Neuronal stem cell (in vitro differentiated cells): ENCODE measurements at regions not wholly inside any gene's neighbourhood (a gene's known extent, or its start where the extent isn't known, plus 50 kb on each side); places are given as distances from the start of the nearest gene placed in this dataset.
"Not testable (repeated sequence)": the region's sequence is repeated elsewhere in the genome, so short reads cannot be mapped to it uniquely, and the experiment has no call there.

Source experiments
- DNase-seq: peaks from one replicate; pipeline ENCODE4 v3.0.0-alpha.2; 2013; ENCODE audit warnings: low spot score
- H2AFZ ChIP-seq: one replicate; pipeline ENCODE4 v1.6.1; 2013; ENCODE audit warnings: mild to moderate bottlenecking, low read length, inconsistent platforms
- H2AK5ac ChIP-seq: 2 replicates; pipeline ENCODE4 v1.6.1; 2013; ENCODE audit warnings: low read depth, mild to moderate bottlenecking, inconsistent platforms, low read length, moderate library complexity, mixed read lengths
- H2BK120ac ChIP-seq: 2 replicates; pipeline ENCODE4 v1.6.1; 2013; ENCODE audit warnings: low read depth, mild to moderate bottlenecking, inconsistent platforms, low read length, moderate library complexity, mixed read lengths
- H2BK12ac ChIP-seq: one replicate; pipeline ENCODE4 v1.6.1; 2013; ENCODE audit warnings: low read length, inconsistent platforms
- H2BK15ac ChIP-seq: 2 replicates; pipeline ENCODE4 v1.6.1; 2013; ENCODE audit warnings: mild to moderate bottlenecking, low read length, inconsistent platforms, mixed read lengths
- H2BK5ac ChIP-seq: one replicate; pipeline ENCODE4 v1.6.1; 2013; ENCODE audit warnings: inconsistent platforms, mild to moderate bottlenecking, low read length, moderate library complexity
- H3K14ac ChIP-seq: one replicate; pipeline ENCODE4 v1.6.1; 2013; ENCODE audit warnings: low read length, inconsistent platforms
- H3K18ac ChIP-seq: 2 replicates; pipeline ENCODE4 v1.6.1; 2013; ENCODE audit warnings: low read length, inconsistent platforms
- H3K23ac ChIP-seq: 2 replicates; pipeline ENCODE4 v1.6.1; 2013; ENCODE audit warnings: low read depth, mild to moderate bottlenecking, mixed read lengths, low read length, inconsistent platforms; ENCODE audit not compliant: poor library complexity
- H3K27ac ChIP-seq: replicated peaks from 3 replicates; pipeline ENCODE4 v1.5.1; 2013; ENCODE audit warnings: low read length, inconsistent platforms
- H3K27me3 ChIP-seq, 3 experiments: 2 replicates each; pipeline ENCODE4 v1.6.1; 2013; ENCODE audit warnings: low read length in 3 of 3, mild to moderate bottlenecking in 2 of 3, inconsistent platforms in 1 of 3, low read depth in 1 of 3, mixed read lengths in 1 of 3, moderate library complexity in 1 of 3; ENCODE audit not compliant: control insufficient read depth in 3 of 3, insufficient read depth in 3 of 3
- H3K36me3 ChIP-seq, 2 donors: replicated peaks in 1 of 2; 2 replicates each; pipeline ENCODE4 v1.6.1; 2013; ENCODE audit warnings: low read length in 2 of 2; ENCODE audit not compliant: control insufficient read depth in 2 of 2, insufficient read depth in 2 of 2
- H3K4ac ChIP-seq: 2 replicates; pipeline ENCODE4 v1.6.1; 2013; ENCODE audit warnings: inconsistent platforms, mild to moderate bottlenecking, low read length, moderate library complexity
- H3K4me1 ChIP-seq, 2 donors: 1 replicate in 1 of 2; 2 replicates in 1 of 2; pipeline ENCODE4 v1.6.1; 2013; ENCODE audit warnings: low read length in 2 of 2, low read depth in 1 of 2; ENCODE audit not compliant: control insufficient read depth in 2 of 2, insufficient read depth in 1 of 2
- H3K4me2 ChIP-seq: one replicate; pipeline ENCODE4 v1.6.1; 2013; ENCODE audit warnings: mild to moderate bottlenecking, low read length, inconsistent platforms; ENCODE audit not compliant: insufficient read depth, poor library complexity, severe bottlenecking
- H3K4me3 ChIP-seq, 2 donors: 2 replicates each; pipeline ENCODE4 v1.5.1; 2013; ENCODE audit warnings: low read length in 2 of 2, mild to moderate bottlenecking in 2 of 2, inconsistent platforms in 1 of 2, moderate library complexity in 1 of 2
- H3K79me1 ChIP-seq: one replicate; pipeline ENCODE4 v1.6.1; 2013; ENCODE audit warnings: low read depth, mild to moderate bottlenecking, inconsistent platforms, low read length, moderate library complexity
- H3K9ac ChIP-seq: one replicate; pipeline ENCODE4 v1.6.1; 2013; ENCODE audit warnings: mild to moderate bottlenecking, low read depth, low read length, inconsistent platforms; ENCODE audit not compliant: poor library complexity
- H3K9me3 ChIP-seq, 2 donors: replicated peaks in 1 of 2; 2 replicates each; pipeline versions ENCODE3 to v1.6.1; 2013; ENCODE audit warnings: low read length in 2 of 2, mild to moderate bottlenecking in 2 of 2, inconsistent platforms in 1 of 2, low read depth in 1 of 2, mixed read lengths in 1 of 2, moderate library complexity in 1 of 2; ENCODE audit not compliant: control insufficient read depth in 2 of 2, insufficient read depth in 1 of 2
- H4K8ac ChIP-seq: one replicate; pipeline ENCODE4 v1.6.1; 2013; ENCODE audit warnings: low read depth, mild to moderate bottlenecking, inconsistent platforms, low read length, moderate library complexity
- H4K91ac ChIP-seq: one replicate; pipeline ENCODE4 v1.6.1; 2013; ENCODE audit warnings: low read length, low read depth, mild to moderate bottlenecking, inconsistent platforms; ENCODE audit not compliant: poor library complexity
- WGBS, 2 donors: extraction: QIAGEN DNeasy Blood & Tissue Kit; methylation state at CpG; one replicate each; pipeline ENCODE4 v1.1.7; 2013; ENCODE audit warnings: missing lambda C conversion rate in 2 of 2, mixed read lengths in 1 of 2; ENCODE audit not compliant: insufficient read length in 2 of 2, insufficient replicate concordance in 1 of 2; ENCODE audit errors: extremely low coverage in 2 of 2; 5-methylcytosine and 5-hydroxymethylcytosine counted together

DNA sequence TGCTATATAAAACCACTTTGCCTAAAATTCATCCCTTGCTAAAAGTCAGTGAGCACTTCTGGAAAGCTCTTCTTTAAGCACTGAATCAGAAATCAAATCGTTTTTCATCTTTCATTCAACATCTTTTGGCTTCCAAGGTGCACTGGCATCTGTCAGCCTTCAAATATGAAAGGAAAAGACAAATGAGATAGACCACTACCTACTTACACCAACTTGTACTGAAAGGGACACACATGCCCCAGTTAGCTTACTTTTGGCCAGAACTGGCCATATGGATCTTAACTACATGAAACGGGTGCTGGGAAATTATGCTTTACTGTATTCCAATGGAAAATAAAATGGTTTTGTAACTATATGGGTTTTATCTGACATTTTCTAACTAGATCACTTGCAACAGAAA lies 332.0 kb upstream of the ARPP21 start:
- no peak overlapping the region for H3K4me3 ChIP-seq
- no peak for DNase-seq
- no peaks in the 10 kb centered on the region for H3K27me3 ChIP-seq

GRCh38 chr3:35316841-35317240 lies 322.5 kb upstream of the ARPP21 start:
- not testable (repeated sequence) for H4K91ac ChIP-seq, H2AFZ ChIP-seq, H4K8ac ChIP-seq, H2BK12ac ChIP-seq, DNase-seq, H3K79me1 ChIP-seq, H3K18ac ChIP-seq, H2AK5ac ChIP-seq, H3K27me3 ChIP-seq, H3K9ac ChIP-seq, H2BK120ac ChIP-seq, H3K9me3 ChIP-seq, H3K4me2 ChIP-seq, H3K36me3 ChIP-seq, H3K4ac ChIP-seq, H3K4me3 ChIP-seq, H3K14ac ChIP-seq, H3K27ac ChIP-seq, H2BK15ac ChIP-seq, H2BK5ac ChIP-seq, H3K4me1 ChIP-seq, H3K23ac ChIP-seq
- no CpG with 5 or more reads among the region's 2 CpGs for WGBS, 2 donors

More for the DNA sequence above, 332.0 kb upstream of the ARPP21 start:
- H2BK120ac ChIP-seq, result no peak overlapping the region
- no peak overlapping the region for H3K4ac ChIP-seq
- no peak overlapping the region for H3K14ac ChIP-seq
- no peak overlapping the region for H2BK5ac ChIP-seq
- H3K9ac ChIP-seq, result no peak overlapping the region
- no peaks in the 10 kb centered on the region for H3K9me3 ChIP-seq
- no peak overlapping the region for H2AFZ ChIP-seq
- H3K4me2 ChIP-seq, result no peak overlapping the region
- H4K8ac ChIP-seq, result no peak overlapping the region
- no peak overlapping the region for H2AK5ac ChIP-seq
- H3K27ac ChIP-seq, result no peak overlapping the region
- no peaks in the 10 kb centered on the region for H3K4me1 ChIP-seq
- no peaks in the 10 kb centered on the region for H3K79me1 ChIP-seq
- no peak overlapping the region for H2BK12ac ChIP-seq
- WGBS, 2 donors, result no CpG with 5 or more reads among the region's 2 CpGs
- H2BK15ac ChIP-seq, result no peak overlapping the region
- no peak overlapping the region for H3K18ac ChIP-seq
- no peaks in the 10 kb centered on the region for H3K36me3 ChIP-seq
- H4K91ac ChIP-seq, result no peak overlapping the region
- no peak overlapping the region for H3K23ac ChIP-seq

DNA sequence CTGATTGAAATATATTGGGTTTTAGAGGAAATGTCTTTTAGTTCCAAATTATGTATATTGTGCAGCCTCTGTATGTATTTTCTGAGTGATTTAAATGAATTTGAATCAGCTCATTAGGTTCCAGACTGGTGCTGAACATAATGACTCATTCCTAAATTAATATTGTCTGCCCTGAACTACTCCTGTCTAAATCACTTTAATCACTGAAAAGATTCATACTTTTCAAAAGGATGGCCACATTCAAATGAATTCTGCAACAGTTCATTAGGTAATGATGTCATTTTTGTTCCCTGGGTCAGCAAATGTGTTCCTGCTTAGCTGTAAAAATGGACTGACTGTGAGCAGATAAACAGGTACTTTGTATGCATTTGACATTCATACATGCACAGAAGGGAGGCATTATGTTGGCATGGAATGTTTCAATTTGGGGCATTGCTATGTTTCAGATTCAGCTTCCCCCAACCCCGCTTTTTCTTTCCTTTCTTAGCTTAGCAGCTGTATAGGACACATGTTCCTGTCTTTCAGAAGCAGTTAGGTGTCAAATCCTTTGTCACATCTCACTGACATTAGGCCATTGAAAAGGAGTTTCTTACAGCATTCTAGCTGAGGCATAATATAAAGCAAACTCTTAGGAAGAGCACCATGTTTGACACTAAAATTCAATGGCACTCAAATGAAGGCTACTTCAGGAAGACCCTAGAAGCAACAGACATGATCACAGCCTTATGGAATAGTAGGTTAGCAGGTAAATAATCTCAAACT lies 318.5 kb upstream of the ARPP21 start:
- no peak overlapping the region for H3K9ac ChIP-seq
- DNase-seq, result no peak
- peaks cover 0 to 3% of the 10 kb centered on the region in 2 donors for H3K4me1 ChIP-seq
- WGBS, 2 donors, result no CpG with 5 or more reads among the region's 1 CpG
- H2AK5ac ChIP-seq, result no peak overlapping the region
- H3K27me3 ChIP-seq, result no peaks in the 10 kb centered on the region
- no peak overlapping the region for H3K27ac ChIP-seq
- H3K4ac ChIP-seq, result no peak overlapping the region
- no peaks in the 10 kb centered on the region for H3K79me1 ChIP-seq
- H2BK15ac ChIP-seq, result no peak overlapping the region
- H3K14ac ChIP-seq, result no peak overlapping the region
- H2BK12ac ChIP-seq, result no peak overlapping the region
- H3K9me3 ChIP-seq, result peaks cover 0 to 4% of the 10 kb centered on the region in 2 donors
- no peak overlapping the region for H3K4me2 ChIP-seq
- no peak overlapping the region for H3K4me3 ChIP-seq
- no peak overlapping the region for H3K23ac ChIP-seq
- no peak overlapping the region for H3K18ac ChIP-seq
- no peak overlapping the region for H2BK120ac ChIP-seq
- H2BK5ac ChIP-seq, result no peak overlapping the region
- H3K36me3 ChIP-seq, result no peaks in the 10 kb centered on the region
- no peak overlapping the region for H2AFZ ChIP-seq
- no peak overlapping the region for H4K91ac ChIP-seq
- no peak overlapping the region for H4K8ac ChIP-seq

DNA sequence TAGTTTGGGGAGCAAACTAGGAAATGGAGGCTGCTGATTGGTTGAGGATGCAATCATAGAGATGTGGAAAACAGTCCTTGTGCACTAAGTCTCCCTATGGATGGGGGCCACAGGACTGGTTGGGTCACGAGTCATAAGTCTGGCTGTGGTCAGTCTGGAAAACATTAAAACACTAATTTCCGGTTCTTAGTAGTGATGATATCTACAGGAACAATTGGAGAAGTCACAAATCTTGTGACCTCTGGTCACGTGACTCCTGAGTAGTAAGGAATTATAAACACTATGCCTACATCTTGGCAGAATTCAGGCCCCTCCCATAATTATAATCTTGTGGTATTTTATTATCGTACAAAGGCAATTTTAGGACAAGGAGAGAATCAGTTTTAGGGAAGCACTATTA lies 317.3 kb upstream of the ARPP21 start:
- no peak overlapping the region for H2BK120ac ChIP-seq
- no peaks in the 10 kb centered on the region for H3K27me3 ChIP-seq
- no peak overlapping the region for H2AFZ ChIP-seq
- H4K91ac ChIP-seq, result no peak overlapping the region
- H3K4me3 ChIP-seq, result no peak overlapping the region
- no peak for DNase-seq
- H2AK5ac ChIP-seq, result no peak overlapping the region
- H3K14ac ChIP-seq, result no peak overlapping the region
- peaks cover 0 to 3% of the 10 kb centered on the region in 2 donors for H3K4me1 ChIP-seq
- H4K8ac ChIP-seq, result no peak overlapping the region
- no peak overlapping the region for H3K9ac ChIP-seq
- WGBS, 2 donors, result no CpG with 5 or more reads among the region's 4 CpGs
- H3K18ac ChIP-seq, result no peak overlapping the region
- H3K23ac ChIP-seq, result no peak overlapping the region
- no peak overlapping the region for H2BK5ac ChIP-seq
- no peak overlapping the region for H2BK15ac ChIP-seq
- no peak overlapping the region for H2BK12ac ChIP-seq
- H3K4ac ChIP-seq, result no peak overlapping the region
- H3K4me2 ChIP-seq, result no peak overlapping the region
- H3K79me1 ChIP-seq, result no peaks in the 10 kb centered on the region
- no peaks in the 10 kb centered on the region for H3K36me3 ChIP-seq
- H3K27ac ChIP-seq, result no peak overlapping the region
- peaks cover 0 to 4% of the 10 kb centered on the region in 2 donors for H3K9me3 ChIP-seq
